GM12891 (cell line): ENCODE measurements at regions not wholly inside any gene's neighbourhood (a gene's known extent, or its start where the extent isn't known, plus 50 kb on each side); places are given as distances from the start of the nearest gene placed in this dataset.

Experiments
- POLR2A ChIP-seq: IDR thresholded peaks from 2 replicates; pipeline ENCODE4 v1.6.1; 2011; ENCODE audit warnings: low read depth, low read length, control low read depth
- POLR2AphosphoS5 ChIP-seq: IDR thresholded peaks from 2 replicates; pipeline ENCODE4 v1.6.1; 2011; ENCODE audit warnings: low read depth, low read length, control low read depth
- POU2F2 ChIP-seq: IDR thresholded peaks from 2 replicates; pipeline ENCODE4 v1.6.1; 2011; ENCODE audit warnings: low read depth, mild to moderate bottlenecking, control low read depth, low read length, moderate library complexity
- SPI1 ChIP-seq: IDR thresholded peaks from 2 replicates; pipeline ENCODE4 v1.6.1; 2011; ENCODE audit warnings: low read depth, low read length, control low read depth
- TAF1 ChIP-seq: IDR thresholded peaks from 2 replicates; pipeline ENCODE4 v1.6.1; 2011; ENCODE audit warnings: low read depth, low read length, control low read depth

- TF ChIP-seq POLR2A: no peak
- no peak for TF ChIP-seq POLR2AphosphoS5
- no peak for TF ChIP-seq POU2F2
- TF ChIP-seq TAF1: no peak
- no peak for TF ChIP-seq SPI1
These were observed 109.9 kb upstream of the TBL1X start for GRCh38 chrX:9354918-9355317.
